SU-DHL-6 (cell line): ENCODE measurements at regions not wholly inside any gene's neighbourhood (a gene's known extent, or its start where the extent isn't known, plus 50 kb on each side); places are given as distances from the start of the nearest gene placed in this dataset.

Experiments used
- H2AFZ ChIP-seq: fragments of 200-600 bp; sonication (generic); 2 replicates; pipeline ENCODE4 v1.6.1; 2014; ENCODE audit warnings: low read depth, mild to moderate bottlenecking, moderate library complexity, mixed read lengths, antibody characterized with exemption, low read length; ENCODE audit not compliant: severe bottlenecking
- H3F3A ChIP-seq: fragments of 200-600 bp; shearing (Covaris generic); 2 replicates; pipeline ENCODE4 v1.6.0; 2016; ENCODE audit warnings: antibody characterized with exemption, mild to moderate bottlenecking; ENCODE audit not compliant: insufficient read depth
- H3K27ac ChIP-seq: fragments of 200-600 bp; sonication (generic); 2 replicates; pipeline ENCODE4 v1.5.1; 2016; ENCODE audit warnings: low read depth, mild to moderate bottlenecking, low read length, moderate library complexity, mixed read lengths
- H3K27me3 ChIP-seq: fragments of 200-600 bp; sonication (generic), shearing (Covaris generic); 2 replicates; pipeline ENCODE4 v1.6.0; 2014; ENCODE audit warnings: mild to moderate bottlenecking, low read length
- H3K36me3 ChIP-seq: fragments of 200-600 bp; sonication (generic); 2 replicates; pipeline ENCODE4 v1.6.1; 2014; ENCODE audit warnings: mild to moderate bottlenecking, low read length, mixed read lengths
- H3K4me2 ChIP-seq: fragments of 300-600, 200-600 bp; shearing (Covaris generic), sonication (generic); 2 replicates; pipeline ENCODE4 v1.6.0; 2014; ENCODE audit warnings: low read length, low read depth, mild to moderate bottlenecking; ENCODE audit not compliant: poor library complexity, severe bottlenecking
- H3K4me3 ChIP-seq: fragments of 200-600 bp; sonication (generic); 2 replicates; pipeline ENCODE4 v1.5.1; 2014; ENCODE audit warnings: antibody characterized with exemption, low read length, mild to moderate bottlenecking, mixed read lengths; ENCODE audit not compliant: insufficient read depth, poor library complexity, severe bottlenecking
- H3K79me2 ChIP-seq: fragments of 200-600 bp; sonication (generic); 2 replicates; pipeline ENCODE4 v1.6.1; 2014; ENCODE audit warnings: mild to moderate bottlenecking, low read length, moderate library complexity; ENCODE audit not compliant: insufficient read depth
- H3K9ac ChIP-seq: fragments of 200-600 bp; sonication (generic); 2 replicates; pipeline ENCODE4 v1.7.0; 2014; ENCODE audit warnings: mild to moderate bottlenecking, low read length
- H3K9me2 ChIP-seq: fragments of 200-600 bp; sonication (generic); replicated peaks from 2 replicates; pipeline ENCODE4 v1.6.1; 2014; ENCODE audit warnings: low read length; ENCODE audit not compliant: insufficient read depth
- H3K9me3 ChIP-seq: fragments of 200-600 bp; sonication (generic); 2 replicates; pipeline ENCODE4 v1.6.1; 2014; ENCODE audit warnings: low read length, mixed read lengths; ENCODE audit not compliant: insufficient read depth
- H4K20me1 ChIP-seq: fragments of 200-600 bp; sonication (generic); 2 replicates; pipeline ENCODE4 v1.6.1; 2014; ENCODE audit warnings: low read depth, mild to moderate bottlenecking, antibody characterized with exemption, low read length, moderate library complexity, mixed read lengths
- EZH2phosphoT487 ChIP-seq: fragments of 200-600 bp; sonication (generic), shearing (Covaris generic); conservative IDR thresholded peaks from 2 replicates; pipeline ENCODE4 v1.6.1; 2018; ENCODE audit warnings: mild to moderate bottlenecking, antibody characterized with exemption, low read length, moderate library complexity, mixed read lengths
- TF ChIP-seq, protein P1 (sequence below): fragments of 200-600 bp; sonication (generic); IDR thresholded peaks from one replicate; pipeline ENCODE4 v1.5.1; 2017; ENCODE audit warnings: antibody characterized with exemption, mild to moderate bottlenecking, low read length, moderate library complexity; ENCODE audit not compliant: insufficient read depth, poor library complexity, severe bottlenecking

DNA sequence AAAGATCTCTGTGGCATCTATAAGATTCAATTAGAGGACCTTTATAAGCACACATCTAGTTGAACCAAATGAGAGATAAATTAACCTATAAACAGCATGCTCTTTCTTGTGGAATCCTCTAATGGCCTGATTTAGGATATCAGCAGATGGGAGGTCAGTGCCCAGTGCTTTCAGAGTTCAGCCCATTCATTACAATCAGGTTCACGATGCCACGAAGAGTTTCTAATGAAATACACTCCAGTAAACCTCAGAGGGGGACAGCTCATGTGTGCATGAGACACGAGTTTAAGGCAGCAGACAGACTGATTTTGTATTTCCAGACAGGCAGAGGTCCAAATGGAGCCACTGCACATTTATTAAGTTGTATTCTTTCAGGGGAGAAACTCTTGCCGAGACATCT, 544.4 kb upstream of the PKN2 start:
- Histone ChIP-seq H3K27me3 (no peaks in the 10 kb centered on the region), H3K9ac (no peak overlapping the region), H3K4me2 (no peak overlapping the region), H3K9me3 (no peaks in the 10 kb centered on the region), H3K9me2 (no peaks in the 10 kb centered on the region), H3F3A (no peaks in the 10 kb centered on the region), H3K27ac (no peak overlapping the region), H3K36me3 (no peaks in the 10 kb centered on the region), H2AFZ (no peak overlapping the region), H4K20me1 (no peaks in the 10 kb centered on the region), H3K79me2 (no peaks in the 10 kb centered on the region), H3K4me3 (no peak overlapping the region)
- TF ChIP-seq, protein P1, sequence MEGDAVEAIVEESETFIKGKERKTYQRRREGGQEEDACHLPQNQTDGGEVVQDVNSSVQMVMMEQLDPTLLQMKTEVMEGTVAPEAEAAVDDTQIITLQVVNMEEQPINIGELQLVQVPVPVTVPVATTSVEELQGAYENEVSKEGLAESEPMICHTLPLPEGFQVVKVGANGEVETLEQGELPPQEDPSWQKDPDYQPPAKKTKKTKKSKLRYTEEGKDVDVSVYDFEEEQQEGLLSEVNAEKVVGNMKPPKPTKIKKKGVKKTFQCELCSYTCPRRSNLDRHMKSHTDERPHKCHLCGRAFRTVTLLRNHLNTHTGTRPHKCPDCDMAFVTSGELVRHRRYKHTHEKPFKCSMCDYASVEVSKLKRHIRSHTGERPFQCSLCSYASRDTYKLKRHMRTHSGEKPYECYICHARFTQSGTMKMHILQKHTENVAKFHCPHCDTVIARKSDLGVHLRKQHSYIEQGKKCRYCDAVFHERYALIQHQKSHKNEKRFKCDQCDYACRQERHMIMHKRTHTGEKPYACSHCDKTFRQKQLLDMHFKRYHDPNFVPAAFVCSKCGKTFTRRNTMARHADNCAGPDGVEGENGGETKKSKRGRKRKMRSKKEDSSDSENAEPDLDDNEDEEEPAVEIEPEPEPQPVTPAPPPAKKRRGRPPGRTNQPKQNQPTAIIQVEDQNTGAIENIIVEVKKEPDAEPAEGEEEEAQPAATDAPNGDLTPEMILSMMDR, result no peak
- TF ChIP-seq EZH2phosphoT487, result no peak

DNA sequence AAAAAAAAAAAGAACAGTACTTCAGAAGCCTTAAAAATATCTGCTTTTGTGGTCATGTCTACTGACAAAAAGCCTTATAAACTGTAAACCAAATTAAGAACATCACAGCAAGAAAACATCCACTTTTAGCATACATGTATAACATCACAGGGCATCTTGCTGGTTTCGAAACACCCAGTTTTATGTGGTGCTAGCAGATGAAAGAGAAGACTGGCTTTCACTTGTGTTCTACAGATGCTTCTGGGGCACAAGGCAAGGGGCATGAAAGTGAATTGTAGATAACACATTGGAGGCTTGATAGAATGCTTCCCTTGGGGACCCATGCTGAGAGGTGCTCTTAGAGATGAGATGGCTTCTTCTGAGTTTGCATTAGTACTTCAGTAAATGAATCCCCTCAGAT, 543.7 kb upstream of the PKN2 start:
- Histone ChIP-seq H4K20me1 (no peaks in the 10 kb centered on the region), H3K9me3 (no peaks in the 10 kb centered on the region), H3K27me3 (no peaks in the 10 kb centered on the region), H3K79me2 (no peaks in the 10 kb centered on the region), H3F3A (no peaks in the 10 kb centered on the region), H3K4me2 (no peak overlapping the region), H3K4me3 (no peak overlapping the region), H3K27ac (no peak overlapping the region), H2AFZ (no peak overlapping the region), H3K9me2 (no peaks in the 10 kb centered on the region), H3K36me3 (no peaks in the 10 kb centered on the region), H3K9ac (no peak overlapping the region)
- no peak for TF ChIP-seq EZH2phosphoT487
- TF ChIP-seq, protein P1, result no peak

DNA sequence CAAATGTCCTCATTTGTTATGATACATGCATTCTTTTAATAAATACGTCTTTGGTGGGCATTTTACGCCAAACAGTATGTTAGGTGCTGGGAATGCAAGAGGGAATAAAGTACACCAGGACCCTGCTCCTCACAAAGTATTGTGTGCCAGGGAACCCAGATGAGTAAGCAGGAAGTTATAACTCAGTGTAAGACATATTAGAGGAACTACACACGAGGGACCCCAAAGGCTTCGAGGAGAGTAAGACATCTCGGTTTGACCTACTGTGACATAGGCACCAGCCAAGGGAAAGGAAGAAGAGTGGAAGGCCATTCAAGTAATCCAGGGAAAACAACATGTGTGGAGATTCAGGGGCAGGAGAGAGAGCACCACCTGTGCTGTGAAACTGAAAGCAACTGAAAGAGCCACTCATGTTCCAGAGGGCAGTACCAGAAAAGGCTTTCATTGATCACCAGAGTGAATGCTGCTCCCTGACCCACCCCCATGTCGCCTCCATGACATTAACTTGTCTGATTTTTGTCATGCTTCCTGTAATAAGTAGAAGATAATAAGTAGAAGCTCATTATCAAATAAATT, 542.5 kb upstream of the PKN2 start:
- Histone ChIP-seq H3K4me2 (peak overlapping the region; percentile 21), H3K9me3 (no peaks in the 10 kb centered on the region)

More for the DNA sequence above, 542.5 kb upstream of the PKN2 start:
- Histone ChIP-seq H3K4me3 (no peak overlapping the region), H3K27me3 (no peaks in the 10 kb centered on the region), H3K36me3 (no peaks in the 10 kb centered on the region), H3K27ac (no peak overlapping the region), H4K20me1 (no peaks in the 10 kb centered on the region), H3K9ac (no peak overlapping the region), H3K79me2 (no peaks in the 10 kb centered on the region), H3F3A (no peaks in the 10 kb centered on the region), H2AFZ (peak overlapping the region; percentile 18), H3K9me2 (no peaks in the 10 kb centered on the region)
- TF ChIP-seq, protein P1, result no peak
- no peak for TF ChIP-seq EZH2phosphoT487
